ENCODE measurements at regions not wholly inside any gene's neighbourhood (a gene's known extent, or its start where the extent isn't known, plus 50 kb on each side); places are given as distances from the start of the nearest gene placed in this dataset.
"Not testable (repeated sequence)": the region's sequence is repeated elsewhere in the genome, so short reads cannot be mapped to it uniquely, and the experiment has no call there.

DNA sequence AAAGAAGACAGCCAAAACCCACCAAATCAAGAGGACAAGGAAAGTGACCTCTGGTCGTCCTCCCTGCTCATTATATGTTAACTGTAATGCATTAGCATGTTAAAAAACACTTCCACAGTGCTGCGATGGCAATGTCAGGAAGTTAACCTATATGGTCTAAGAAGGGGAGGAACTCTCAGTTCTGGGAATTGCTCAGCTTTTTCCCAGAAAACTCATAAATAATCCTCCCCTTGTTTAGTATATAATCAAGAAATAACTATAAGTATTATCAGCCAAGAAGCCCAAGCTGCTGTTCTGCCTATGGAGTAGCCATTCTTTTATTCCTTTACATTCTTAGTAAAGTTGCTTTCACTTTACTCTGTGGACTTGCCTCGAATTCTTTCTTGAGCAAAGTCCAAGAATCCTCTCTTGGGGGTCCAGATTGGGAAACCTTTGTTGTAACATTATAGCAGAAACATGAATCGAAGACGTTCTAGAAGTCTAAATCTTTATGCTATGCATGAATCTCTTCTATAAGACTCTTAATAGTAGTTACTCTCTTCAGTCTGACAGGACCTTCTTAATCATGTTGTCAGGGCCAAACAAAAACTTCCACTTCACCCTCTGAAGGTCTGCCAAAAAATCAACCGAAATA lies 110.0 kb upstream of the VANGL1 start:
- DNase-seq: no peak

- no peak for DNase-seq
These were observed 111.4 kb upstream of the VANGL1 start for GRCh38 chr1:115530407-115530806.

DNA sequence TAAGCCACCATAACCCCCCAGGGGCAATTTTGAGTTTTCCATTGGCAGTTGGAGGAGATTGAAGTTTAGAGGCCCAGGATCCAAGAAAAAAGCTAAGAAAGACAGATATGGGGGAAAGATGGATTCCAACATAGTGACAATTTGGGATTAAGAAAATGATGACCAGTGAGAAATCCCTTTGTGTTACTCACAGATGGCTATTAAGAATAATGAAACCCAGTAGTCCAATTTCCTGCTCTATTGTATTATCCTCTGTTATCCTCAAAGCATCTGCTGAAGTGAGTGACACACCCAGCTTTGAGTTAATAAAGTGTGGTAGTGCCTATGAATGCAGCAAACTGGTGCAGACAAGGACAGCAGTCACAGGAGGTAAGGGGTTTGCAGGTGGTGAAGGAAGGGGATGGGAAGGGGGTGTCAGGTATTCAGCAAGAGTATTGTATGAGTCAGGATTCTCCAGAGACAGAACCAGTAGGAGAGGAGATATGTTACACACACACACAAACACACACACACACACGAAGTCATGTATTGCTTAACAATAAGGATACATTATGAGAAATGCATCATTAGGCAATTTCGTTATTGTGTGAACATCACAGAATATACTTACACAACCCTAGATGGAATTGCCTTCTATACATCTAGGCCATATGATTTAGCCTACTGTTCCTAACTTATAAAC lies 112.4 kb upstream of the VANGL1 start:
- DNase-seq: no peak

DNA sequence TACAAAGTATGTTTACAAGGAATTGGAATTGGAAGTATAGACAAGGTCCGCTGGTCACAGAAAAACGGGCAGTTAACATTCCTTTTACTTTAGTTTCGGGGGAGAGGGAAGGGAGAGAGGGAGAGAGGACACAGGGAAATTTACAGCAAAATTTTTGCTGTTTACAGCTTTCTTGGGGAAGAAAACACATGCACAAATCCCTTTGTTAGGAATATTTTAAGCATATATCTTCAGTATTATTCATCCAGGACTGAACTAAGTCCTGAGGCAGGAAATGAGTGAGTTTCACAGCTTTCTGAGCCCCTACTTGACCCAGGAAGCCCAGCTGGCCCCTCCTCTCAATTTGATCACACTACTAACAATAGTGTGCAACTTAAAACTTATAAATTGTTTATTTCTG lies 113.4 kb upstream of the VANGL1 start:
- not testable (repeated sequence) for DNase-seq

DNA sequence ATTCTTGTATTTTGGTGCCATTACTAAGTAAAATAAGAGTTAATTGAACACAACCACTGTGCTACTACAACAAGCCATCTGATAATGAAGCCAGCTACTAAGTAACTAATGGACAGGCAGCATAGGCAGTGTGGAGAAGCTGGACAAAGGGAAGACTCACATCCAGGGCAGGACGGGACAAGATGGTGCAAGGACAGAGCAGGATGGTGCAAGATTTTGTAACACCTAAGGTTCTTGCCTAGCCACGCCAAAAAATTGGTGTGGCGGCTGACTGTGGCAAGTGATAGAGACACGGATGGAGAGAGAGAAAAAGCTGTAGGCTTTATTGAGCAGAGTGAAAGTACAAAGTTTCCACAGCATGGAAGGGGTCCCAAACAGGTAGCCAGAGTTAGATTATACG lies 114.0 kb upstream of the VANGL1 start:
- no peak for DNase-seq

- no peak for DNase-seq
These were observed 114.9 kb upstream of the VANGL1 start for GRCh38 chr1:115526900-115527299.

DNA sequence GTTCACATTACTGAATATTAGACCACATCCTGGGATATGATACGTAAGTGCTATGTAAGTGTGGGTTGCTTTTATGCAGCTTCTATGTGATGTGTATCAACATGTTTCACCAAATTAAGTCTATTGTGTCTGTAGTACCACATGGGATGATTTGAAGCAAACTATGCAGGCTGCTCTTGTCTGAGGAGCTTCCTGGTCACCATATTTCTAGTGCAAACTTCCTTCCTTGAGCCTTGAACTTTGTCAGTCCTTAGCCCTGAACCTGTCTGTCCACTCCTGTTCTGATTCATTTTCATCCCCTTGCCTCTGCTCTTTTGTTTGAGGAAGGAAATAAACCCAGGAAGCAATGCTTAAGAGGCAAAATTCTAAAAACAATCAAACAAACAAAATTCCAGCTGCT lies 117.5 kb upstream of the VANGL1 start:
- no peak for DNase-seq

GRCh38 chr1:115522386-115522785 lies 119.4 kb upstream of the VANGL1 start:
- no peak for DNase-seq

- DNase-seq: no peak
These were observed 126.5 kb upstream of the VANGL1 start for GRCh38 chr1:115515270-115515669.

- DNase-seq: not testable (repeated sequence)
These were observed 131.5 kb upstream of the VANGL1 start for GRCh38 chr1:115510226-115510625.

- no peak for DNase-seq
These were observed 133.9 kb upstream of the VANGL1 start for GRCh38 chr1:115507901-115508300.

DNA sequence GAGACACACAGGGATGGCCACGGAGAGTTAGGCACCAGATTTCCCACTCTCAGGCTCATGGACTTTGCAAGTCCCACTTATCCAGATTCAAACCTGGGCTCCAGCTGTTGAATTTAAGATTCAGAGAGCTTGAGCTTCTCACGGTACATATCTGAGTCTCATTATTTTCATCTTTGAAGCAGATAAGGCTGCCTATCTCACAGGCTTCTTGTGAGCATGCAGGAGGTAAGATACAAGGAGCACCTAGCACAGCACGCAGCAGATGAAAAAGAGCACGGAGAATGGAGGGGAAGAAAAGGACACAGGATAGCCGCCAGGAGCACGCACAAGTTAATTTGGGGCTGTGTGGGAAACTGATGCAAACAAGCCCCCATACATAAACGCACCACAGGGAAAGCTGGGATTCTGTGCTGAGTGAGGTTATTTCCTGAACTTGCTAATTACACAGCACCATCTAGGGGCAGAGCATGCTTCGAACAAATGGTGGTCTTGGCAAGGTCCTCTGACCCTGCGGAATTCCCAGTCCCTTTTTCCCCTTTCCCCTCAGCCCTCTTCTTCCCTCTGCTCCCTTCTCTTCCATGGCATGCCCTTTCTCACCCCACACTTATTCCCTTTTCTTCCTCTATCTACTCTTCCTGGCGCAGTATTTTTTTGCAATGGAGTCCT lies 134.7 kb upstream of the VANGL1 start:
- peak; percentile 64 for DNase-seq

DNA sequence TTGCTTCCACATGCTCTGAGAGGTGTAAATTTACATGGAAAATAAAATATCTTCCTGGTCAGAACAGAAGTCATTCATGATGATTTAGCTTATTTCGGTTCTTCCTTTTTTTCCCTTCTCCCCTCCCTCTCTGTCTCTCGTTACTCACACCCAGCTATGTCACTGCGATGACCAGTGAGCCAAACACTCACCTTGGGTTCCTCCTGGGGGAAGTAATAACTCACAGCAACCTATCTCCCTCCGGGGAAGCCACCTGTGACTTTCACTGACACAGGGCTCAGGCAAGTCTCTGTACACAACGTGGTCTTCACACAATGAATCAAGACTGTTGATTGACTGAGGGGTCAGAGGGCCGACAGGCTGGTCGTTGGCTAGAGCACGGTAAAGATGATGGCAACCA lies 135.3 kb upstream of the VANGL1 start:
- no peak for DNase-seq

GRCh38 chr1:115505148-115505571 lies 136.6 kb upstream of the VANGL1 start:
- peak; percentile 99 for DNase-seq

- DNase-seq: not testable (repeated sequence)
These were observed 139.6 kb upstream of the VANGL1 start for GRCh38 chr1:115502183-115502582.

DNA sequence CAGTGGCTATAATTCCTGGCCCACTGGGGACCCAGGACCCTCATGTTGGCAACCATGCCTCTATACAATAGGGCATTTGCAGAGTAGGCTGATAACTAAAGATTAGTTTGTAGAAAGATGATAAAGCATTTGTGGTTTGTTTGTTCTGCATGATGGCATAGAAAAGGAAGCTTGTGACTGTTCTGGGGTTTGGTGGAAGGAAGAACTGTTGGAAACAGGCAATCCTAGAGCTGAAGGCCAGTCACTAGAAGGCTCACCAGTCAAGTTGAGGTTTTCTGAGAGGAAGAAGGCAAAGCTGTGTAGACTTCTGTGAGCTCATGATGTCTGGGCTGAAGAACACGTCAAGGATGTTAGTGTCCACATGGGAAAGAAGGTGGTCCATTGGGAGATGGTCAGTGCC lies 140.3 kb upstream of the VANGL1 start:
- DNase-seq: no peak

GRCh38 chr1:115499253-115499652 lies 142.5 kb upstream of the VANGL1 start:
- DNase-seq: no peak

DNA sequence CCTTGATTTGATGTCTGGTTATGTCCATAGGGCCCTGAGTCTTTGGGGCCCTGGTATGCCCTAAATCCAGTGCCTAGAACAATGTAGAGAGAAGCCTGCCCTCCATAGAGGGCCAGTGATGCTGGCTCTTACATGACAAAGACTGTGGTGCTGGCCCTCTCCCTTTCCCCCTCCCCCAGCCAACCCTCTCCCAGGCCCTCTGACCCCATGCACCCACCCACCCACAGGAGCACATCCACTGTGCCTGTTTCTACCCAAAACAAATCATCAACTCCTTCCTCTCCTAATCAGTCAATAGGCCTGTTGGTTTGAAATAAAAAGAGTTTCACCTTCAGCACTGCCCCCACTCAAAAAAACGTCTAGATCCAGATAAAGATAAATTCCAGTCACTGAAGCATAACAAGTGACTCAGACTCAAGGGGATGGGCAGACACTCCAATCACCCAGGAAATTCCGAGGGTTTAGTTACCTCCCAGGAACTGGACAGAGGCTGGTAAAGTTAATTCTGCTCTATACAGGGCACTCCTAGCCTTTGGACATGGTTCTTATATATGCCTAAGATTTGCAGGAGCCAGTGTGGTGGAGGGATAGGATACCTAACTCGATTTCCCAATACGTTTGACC lies 144.8 kb upstream of the VANGL1 start:
- DNase-seq: no peak

GRCh38 chr1:115495625-115496024 lies 146.1 kb upstream of the VANGL1 start:
- DNase-seq: no peak

DNA sequence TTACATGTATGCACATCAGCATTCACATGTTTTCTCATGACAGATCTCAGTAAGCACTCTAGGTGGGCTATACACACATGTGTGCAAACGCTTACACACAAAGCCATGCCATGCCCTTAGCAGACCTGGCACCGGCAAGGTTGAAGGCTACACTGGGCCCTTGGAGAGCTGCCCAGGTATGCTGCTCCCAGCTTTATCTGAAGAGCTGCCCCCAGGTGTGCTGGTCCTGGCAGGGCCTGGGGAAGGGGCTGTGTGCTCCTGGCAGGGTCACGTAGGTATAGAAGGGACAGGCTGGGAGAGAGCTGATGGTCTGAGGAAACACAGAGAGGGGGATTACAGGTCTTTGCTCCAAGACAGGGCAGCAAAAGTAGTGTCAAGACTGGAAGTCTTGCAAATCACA lies 146.7 kb upstream of the VANGL1 start:
- DNase-seq: no peak

DNA sequence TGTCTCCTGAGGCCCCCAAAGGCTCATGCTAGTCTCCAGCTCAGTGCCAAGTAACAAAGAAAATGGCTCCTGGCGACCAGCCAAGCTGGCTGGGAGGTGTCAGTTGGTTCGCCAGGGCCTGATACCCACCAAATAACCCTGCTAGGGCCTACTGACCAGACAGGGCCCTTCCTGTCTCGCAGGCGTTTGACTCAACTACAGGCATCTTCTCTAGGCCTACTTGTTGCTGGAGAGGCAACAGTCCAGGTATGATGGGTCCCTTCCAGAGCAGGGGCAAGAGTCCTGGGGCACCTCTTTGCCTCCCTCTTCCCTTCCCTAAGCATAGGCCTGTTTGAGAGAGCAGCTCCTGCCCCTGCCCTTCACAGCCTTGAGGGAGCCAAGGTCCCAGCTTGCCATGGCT lies 147.9 kb upstream of the VANGL1 start:
- DNase-seq: no peak

DNA sequence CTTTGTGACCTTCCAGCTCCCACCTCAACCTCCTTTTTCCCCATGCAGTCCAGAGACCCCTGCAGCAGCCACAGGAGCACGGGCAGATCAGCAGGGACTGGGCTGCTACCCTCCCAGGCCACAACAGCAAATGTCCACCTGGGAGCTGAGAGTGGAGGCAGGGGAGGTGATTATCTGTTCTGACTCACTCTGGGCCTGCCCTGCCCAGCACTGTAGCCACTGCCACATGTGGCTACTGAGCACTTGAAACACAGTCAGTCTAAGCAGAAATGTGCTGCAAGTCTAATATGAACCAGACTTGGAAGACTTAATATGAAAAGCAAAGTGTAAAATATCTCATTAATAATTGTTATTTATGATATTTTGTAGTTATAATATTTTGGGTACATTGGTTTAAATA lies 148.9 kb upstream of the VANGL1 start:
- DNase-seq: no peak

GRCh38 chr1:115492019-115492595 lies 149.7 kb upstream of the VANGL1 start:
- DNase-seq: no peak
